Calu3 (cell line): ENCODE measurements at regions not wholly inside any gene's neighbourhood (a gene's known extent, or its start where the extent isn't known, plus 50 kb on each side); places are given as distances from the start of the nearest gene placed in this dataset.
"Not testable (repeated sequence)": the region's sequence is repeated elsewhere in the genome, so short reads cannot be mapped to it uniquely, and the experiment has no call there.

ENCODE experiments used
- BruUV-seq: library from RNA; stranded (reverse); fragments of 400-500 nt; replicated peaks from 2 replicates; lab custom pipeline; 2021; lab: Mats Ljungman, UMichigan
- CTCF ChIA-PET: fragments of 300-600 bp; sonication (Branson Sonifier 250); formaldehyde crosslinking; loops from one replicate; lab custom pipeline; 2022; ENCODE audit warnings: antibody characterized with exemption; lab: Charles Lee
- DNase-seq: peaks from one replicate; pipeline ENCODE4 v3.0.0; 2022
- H3K27ac Mint-ChIP-seq: one replicate; pipeline ENCODE4 v1.8.0; 2022; ENCODE audit warnings: mixed read lengths; ENCODE audit not compliant: unreplicated experiment
- H3K27me3 Mint-ChIP-seq: one replicate; pipeline ENCODE4 v1.8.0; 2022; ENCODE audit warnings: mixed read lengths; ENCODE audit not compliant: unreplicated experiment
- H3K36me3 Mint-ChIP-seq: one replicate; pipeline ENCODE4 v1.8.0; 2022; ENCODE audit warnings: mild to moderate bottlenecking, moderate library complexity, mixed read lengths; ENCODE audit not compliant: insufficient read depth, unreplicated experiment
- H3K4me1 Mint-ChIP-seq: one replicate; pipeline ENCODE4 v1.8.0; 2022; ENCODE audit warnings: mild to moderate bottlenecking, low read depth, mixed read lengths; ENCODE audit not compliant: unreplicated experiment
- H3K4me3 Mint-ChIP-seq: one replicate; pipeline ENCODE4 v1.8.0; 2022; ENCODE audit warnings: mild to moderate bottlenecking, low read depth, moderate library complexity, mixed read lengths; ENCODE audit not compliant: unreplicated experiment
- H3K9me3 Mint-ChIP-seq: one replicate; pipeline ENCODE4 v1.8.0; 2022; ENCODE audit warnings: low read depth, mixed read lengths; ENCODE audit not compliant: unreplicated experiment
- CTCF ChIP-seq: fragments of 200-600 bp; IDR thresholded peaks from one replicate; pipeline ENCODE4 v1.8.0; 2022; ENCODE audit warnings: antibody characterized with exemption; ENCODE audit not compliant: unreplicated experiment
- intact Hi-C: fragments of 100-400 bp; cut with micrococcal nuclease; formaldehyde crosslinking; loops from one replicate; pipeline ENCODE4 v1.10.0; 2022; ENCODE audit not compliant: unreplicated experiment

- CTCF ChIA-PET = no interaction called here
- no peak overlapping the region for H3K27ac Mint-ChIP-seq
- TF ChIP-seq CTCF = no peak
- H3K4me3 Mint-ChIP-seq = no peak overlapping the region
- H3K27me3 Mint-ChIP-seq = no peaks in the 10 kb centered on the region
- no peaks in the 10 kb centered on the region for H3K4me1 Mint-ChIP-seq
- BruUV-seq = no TSS peak
- no peak for DNase-seq
- H3K36me3 Mint-ChIP-seq = no peaks in the 10 kb centered on the region
- intact Hi-C loops = no loop called here
- H3K9me3 Mint-ChIP-seq = peaks cover 2% of the 10 kb centered on the region
Observed at GRCh38 chr1:14350197-14350596, 248.3 kb upstream of the KAZN start.

- Mint-ChIP-seq H3K9me3 (no peaks in the 10 kb centered on the region), H3K4me3 (no peak overlapping the region), H3K27ac (no peak overlapping the region), H3K27me3 (no peaks in the 10 kb centered on the region), H3K4me1 (no peaks in the 10 kb centered on the region), H3K36me3 (no peaks in the 10 kb centered on the region)
- intact Hi-C loops = no loop called here
- TF ChIP-seq CTCF = no peak
- no peak for DNase-seq
- no TSS peak for BruUV-seq
- CTCF ChIA-PET = no interaction called here
Observed at GRCh38 chr1:14352897-14353296, 245.6 kb upstream of the KAZN start.

- H3K27me3 Mint-ChIP-seq, H3K36me3 Mint-ChIP-seq, H3K27ac Mint-ChIP-seq, intact Hi-C loops, CTCF ChIA-PET, H3K4me3 Mint-ChIP-seq, H3K9me3 Mint-ChIP-seq, H3K4me1 Mint-ChIP-seq, DNase-seq, BruUV-seq: not testable (repeated sequence)
Observed at GRCh38 chr1:14361005-14361404, 237.5 kb upstream of the KAZN start.

GRCh38 chr1:14362331-14362730, 236.2 kb upstream of the KAZN start:
- Mint-ChIP-seq H3K4me1 (no peaks in the 10 kb centered on the region), H3K36me3 (no peaks in the 10 kb centered on the region), H3K9me3 (peaks cover 4% of the 10 kb centered on the region), H3K27me3 (no peaks in the 10 kb centered on the region), H3K4me3 (no peak overlapping the region), H3K27ac (no peak overlapping the region)
- no peak for DNase-seq
- no peak for TF ChIP-seq CTCF
- CTCF ChIA-PET = no interaction called here
- intact Hi-C loops = no loop called here
- no TSS peak for BruUV-seq

GRCh38 chr1:14363036-14363590, 235.4 kb upstream of the KAZN start:
- CTCF ChIA-PET = no interaction called here
- Mint-ChIP-seq H3K27me3 (no peaks in the 10 kb centered on the region), H3K4me1 (no peaks in the 10 kb centered on the region), H3K9me3 (peaks cover 4% of the 10 kb centered on the region), H3K27ac (no peak overlapping the region), H3K36me3 (no peaks in the 10 kb centered on the region), H3K4me3 (no peak overlapping the region)
- no peak for TF ChIP-seq CTCF
- no TSS peak for BruUV-seq
- intact Hi-C loops = no loop called here
- DNase-seq = no peak
